Upper lobe of right lung (tissue), 1 donor: ENCODE measurements at regions not wholly inside any gene's neighbourhood (a gene's known extent, or its start where the extent isn't known, plus 50 kb on each side); places are given as distances from the start of the nearest gene placed in this dataset.
A peak's percentile ranks its signal among the peaks of the same experiment; 100 is the strongest.

ENCODE experiments used
- ATAC-seq: fragments of 200-7000 bp; cut with Tn5 transposase; one replicate; pipeline ENCODE4 v1.9.1; 2020; ENCODE audit warnings: mild to moderate bottlenecking, moderate library complexity
- DNase-seq: peaks from one replicate; pipeline ENCODE4 v3.0.0-alpha.2; 2020
- H3K27ac ChIP-seq: fragments of 200-600 bp; one replicate; pipeline ENCODE4 v1.8.0; 2022
- H3K27me3 ChIP-seq: fragments of 200-600 bp; one replicate; pipeline ENCODE4 v1.8.0; 2022; ENCODE audit warnings: mild to moderate bottlenecking
- H3K36me3 ChIP-seq: fragments of 200-600 bp; one replicate; pipeline ENCODE4 v1.8.0; 2022
- H3K4me1 ChIP-seq: fragments of 200-600 bp; one replicate; pipeline ENCODE4 v1.8.0; 2022
- H3K4me3 ChIP-seq: fragments of 200-600 bp; one replicate; pipeline ENCODE4 v1.8.0; 2022; ENCODE audit warnings: mild to moderate bottlenecking
- H3K9me3 ChIP-seq: fragments of 200-600 bp; one replicate; pipeline ENCODE4 v1.8.0; 2022
- CTCF ChIP-seq: fragments of 200-600 bp; IDR thresholded peaks from one replicate; pipeline ENCODE4 v1.8.0; 2022; ENCODE audit warnings: antibody characterized with exemption
- intact Hi-C: fragments of 100-400 bp; cut with DNase I; formaldehyde crosslinking; loops from one replicate; pipeline ENCODE4 v1.11.0; 2022
- donor health status: DM: no; HTN: yes; CAD: no; lungs with severe emphysema.

- Histone ChIP-seq H3K27ac (no peak overlapping the region), H3K4me3 (no peak overlapping the region), H3K4me1 (peaks cover 15% of the 10 kb centered on the region), H3K27me3 (no peaks in the 10 kb centered on the region), H3K9me3 (no peaks in the 10 kb centered on the region), H3K36me3 (no peaks in the 10 kb centered on the region)
- intact Hi-C loops, result no loop called here
- ATAC-seq (peak; percentile 37), DNase-seq (no peak)
- TF ChIP-seq CTCF, result no peak
These were observed 230.3 kb upstream of the TLE3 start for GRCh38 chr15:70327856-70328678.

GRCh38 chr15:70327328-70327855 lies 229.7 kb upstream of the TLE3 start:
- Histone ChIP-seq H3K4me3 (no peak overlapping the region), H3K36me3 (no peaks in the 10 kb centered on the region), H3K9me3 (no peaks in the 10 kb centered on the region), H3K4me1 (peaks cover 19% of the 10 kb centered on the region), H3K27me3 (no peaks in the 10 kb centered on the region), H3K27ac (no peak overlapping the region)
- intact Hi-C loops, result no loop called here
- DNase-seq (no peak), ATAC-seq (no peak)
- TF ChIP-seq CTCF, result no peak

GRCh38 chr15:70324001-70324974 lies 226.6 kb upstream of the TLE3 start:
- DNase-seq (no peak), ATAC-seq (peak; percentile 62)
- no peaks in the 10 kb centered on the region for H3K36me3 ChIP-seq
- H3K4me1 ChIP-seq, result peaks cover 47% of the 10 kb centered on the region
- H3K9me3 ChIP-seq, result no peaks in the 10 kb centered on the region
- no peaks in the 10 kb centered on the region for H3K27me3 ChIP-seq
- no peak overlapping the region for H3K27ac ChIP-seq
- H3K4me3 ChIP-seq, result no peak overlapping the region
- intact Hi-C loops, result no loop called here
- TF ChIP-seq CTCF, result no peak

- Histone ChIP-seq H3K27ac (no peak overlapping the region), H3K4me1 (peaks cover 53% of the 10 kb centered on the region), H3K4me3 (no peak overlapping the region), H3K9me3 (no peaks in the 10 kb centered on the region), H3K27me3 (no peaks in the 10 kb centered on the region), H3K36me3 (no peaks in the 10 kb centered on the region)
- no peak for TF ChIP-seq CTCF
- intact Hi-C loops, result no loop called here
- peak; percentile 40 for ATAC-seq
- no peak for DNase-seq
These were observed 225.6 kb upstream of the TLE3 start for GRCh38 chr15:70323111-70323851.

GRCh38 chr15:70322051-70322668 lies 224.4 kb upstream of the TLE3 start:
- H3K4me1 ChIP-seq, result peaks cover 53% of the 10 kb centered on the region
- ATAC-seq (peak; percentile 24), DNase-seq (no peak)
- no peak overlapping the region for H3K27ac ChIP-seq
- H3K4me3 ChIP-seq, result no peak overlapping the region
- intact Hi-C loops, result no loop called here
- H3K36me3 ChIP-seq, result no peaks in the 10 kb centered on the region
- no peaks in the 10 kb centered on the region for H3K27me3 ChIP-seq
- H3K9me3 ChIP-seq, result no peaks in the 10 kb centered on the region
- TF ChIP-seq CTCF, result no peak
